K562 (cell line): ENCODE measurements at regions not wholly inside any gene's neighbourhood (a gene's known extent, or its start where the extent isn't known, plus 50 kb on each side); places are given as distances from the start of the nearest gene placed in this dataset.

Source experiments
- ATAC-seq: fragments of 200-7000 bp; cut with Tn5 transposase; 3 replicates; pipeline ENCODE4 v1.9.1; 2020; ENCODE audit warnings: moderate library complexity
- BruUV-seq: library from RNA; stranded (reverse); fragments of 400-500 nt; replicated peaks from 2 replicates; lab custom pipeline; 2021; lab: Mats Ljungman, UMichigan
- CTCF ChIA-PET: fragments of 300-600 bp; formaldehyde crosslinking; extraction: SDS; loops from one replicate; lab custom pipeline; 2021; ENCODE audit warnings: low intra/inter-chr PET ratio; lab: Yijun Ruan, JAX
- POLR2A ChIA-PET: fragments of 300-600, 350-650 bp; sonication (Branson Sonifier 250); formaldehyde crosslinking; extraction: SDS; loops from one replicate; lab custom pipeline; 2021; ENCODE audit warnings: antibody characterized with exemption, inconsistent platforms; lab: Yijun Ruan, JAX
- DNase-seq, 4 experiments: peaks; one replicate each; pipeline versions ENCODE4 v3.0.0 to v3.0.0-alpha.2; 2011 to 2018; ENCODE audit warnings: low spot score in 3 of 4, mixed read lengths in 3 of 4; ENCODE audit errors: extremely low read depth in 1 of 4
- FAIRE-seq: peaks from 2 replicates; lab custom pipeline; 2011; peaks lifted over from hg19 to GRCh38; lab: Jason Lieb, UNC
- H2AFZ ChIP-seq: 2 replicates; pipeline ENCODE4 v1.6.0; 2011; ENCODE audit warnings: low read depth, low read length, control low read depth, inconsistent platforms
- H3K27ac ChIP-seq: fragments of 200-600 bp; 3 replicates; pipeline ENCODE4 v1.8.0; 2011; ENCODE audit warnings: low read depth, mild to moderate bottlenecking, control low read depth, inconsistent platforms, low read length, moderate library complexity, mixed read lengths; ENCODE audit errors: extremely low read depth
- H3K27me3 ChIP-seq, 2 experiments: fragments of 300-600 bp in 1 of 2; 2 replicates in 1 of 2; 3 replicates in 1 of 2; pipeline versions ENCODE4 v1.6.0 to v1.8.0; 2011; ENCODE audit warnings: inconsistent platforms in 2 of 2, low read length in 2 of 2, mild to moderate bottlenecking in 1 of 2, mixed read lengths in 1 of 2, moderate library complexity in 1 of 2; ENCODE audit not compliant: control insufficient read depth in 2 of 2, insufficient read depth in 2 of 2
- H3K36me3 ChIP-seq: fragments of 300-600 bp; 3 replicates; pipeline ENCODE4 v1.8.0; 2011; ENCODE audit warnings: mild to moderate bottlenecking, low read length, inconsistent platforms; ENCODE audit not compliant: control insufficient read depth, insufficient read depth
- H3K4me1 ChIP-seq, 2 experiments: fragments of 200-600 bp in 1 of 2; replicated peaks in 1 of 2; 2 replicates in 1 of 2; 3 replicates in 1 of 2; pipeline versions ENCODE4 v1.5.1 to v1.8.0; 2011; ENCODE audit warnings: inconsistent platforms in 2 of 2, low read length in 2 of 2, mild to moderate bottlenecking in 1 of 2, mixed read lengths in 1 of 2, moderate library complexity in 1 of 2; ENCODE audit not compliant: control insufficient read depth in 2 of 2, insufficient read depth in 2 of 2
- H3K4me2 ChIP-seq: 2 replicates; pipeline ENCODE4 v1.6.1; 2011; ENCODE audit warnings: low read length, control low read depth, inconsistent platforms, mixed read lengths; ENCODE audit not compliant: insufficient read depth
- H3K4me3 ChIP-seq: fragments of 200-600 bp; sonication (generic), shearing (Covaris generic); 2 replicates; pipeline ENCODE4 v1.5.1; 2016; ENCODE audit warnings: control low read depth, inconsistent platforms
- H3K79me2 ChIP-seq: fragments of 200-600 bp; 3 replicates; pipeline ENCODE4 v1.8.0; 2011; ENCODE audit warnings: low read length, inconsistent platforms; ENCODE audit not compliant: control insufficient read depth, insufficient read depth
- H3K9ac ChIP-seq, 2 experiments: 2 replicates each; pipeline versions ENCODE4 v1.6.0 to v1.6.1; 2011; ENCODE audit warnings: low read depth in 2 of 2, low read length in 2 of 2, control low read depth in 1 of 2, inconsistent platforms in 1 of 2, mild to moderate bottlenecking in 1 of 2, mixed read lengths in 1 of 2; ENCODE audit not compliant: insufficient read depth in 1 of 2
- H3K9me1 ChIP-seq: one replicate; pipeline ENCODE4 v1.6.0; 2011; ENCODE audit warnings: inconsistent platforms, mild to moderate bottlenecking, low read length, moderate library complexity; ENCODE audit not compliant: control insufficient read depth, insufficient read depth
- H3K9me3 ChIP-seq: replicated peaks from 2 replicates; pipeline ENCODE4 v1.5.1; 2011; ENCODE audit warnings: low read depth, low read length, inconsistent platforms; ENCODE audit not compliant: control insufficient read depth, insufficient read depth
- H4K20me1 ChIP-seq: replicated peaks from 2 replicates; pipeline ENCODE4 v1.6.1; 2011; ENCODE audit warnings: low read length, inconsistent platforms, mixed read lengths; ENCODE audit not compliant: control insufficient read depth, insufficient read depth
- ELK1 ChIP-seq: sonication (generic); formaldehyde crosslinking; IDR thresholded peaks from 2 replicates; pipeline ENCODE4 v1.8.1; 2022; ENCODE audit warnings: missing genetic modification reagents
- FOXK1 ChIP-seq: sonication (generic); formaldehyde crosslinking; IDR thresholded peaks from 2 replicates; pipeline ENCODE4 v1.8.0; 2022; ENCODE audit warnings: missing genetic modification reagents, mild to moderate bottlenecking, borderline replicate concordance
- HMGN3 ChIP-seq: IDR thresholded peaks from 2 replicates; pipeline ENCODE4 v1.6.1; 2011; ENCODE audit warnings: borderline replicate concordance, low read depth, mild to moderate bottlenecking, mixed read lengths, low read length; ENCODE audit not compliant: insufficient read length; ENCODE audit errors: extremely low read depth
- HNRNPH1 ChIP-seq: fragments of 200-400 bp; formaldehyde crosslinking; optimal IDR thresholded peaks from 2 replicates; pipeline ENCODE3; 2017; ENCODE audit warnings: low read depth, mild to moderate bottlenecking, low read length, moderate library complexity
- KAT2B ChIP-seq: IDR thresholded peaks from one replicate; pipeline ENCODE4 v1.6.1; 2012; ENCODE audit warnings: low read depth, mild to moderate bottlenecking, control low read depth, inconsistent platforms, low read length, moderate library complexity
- SLC30A9 ChIP-seq: fragments of 250-450 bp; sonication (Bioruptor Pico); IDR thresholded peaks from 2 replicates; pipeline ENCODE4 v1.8.0; 2022; ENCODE audit warnings: mild to moderate bottlenecking, moderate library complexity
- STAG1 ChIP-seq: sonication (generic); formaldehyde crosslinking; IDR thresholded peaks from 2 replicates; pipeline ENCODE4 v1.5.0; 2020; ENCODE audit warnings: missing genetic modification reagents, borderline replicate concordance
- TCF3 ChIP-seq: sonication (generic); formaldehyde crosslinking; IDR thresholded peaks from 2 replicates; pipeline ENCODE4 v1.4.0; 2020; ENCODE audit warnings: mild to moderate bottlenecking, missing genetic modification reagents
- ZFP91 ChIP-seq: sonication (generic); formaldehyde crosslinking; IDR thresholded peaks from 2 replicates; pipeline ENCODE4 v1.8.0; 2022; ENCODE audit warnings: mild to moderate bottlenecking, missing genetic modification reagents
- ZNF764 ChIP-seq: fragments of 250-450 bp; sonication (Bioruptor Pico); IDR thresholded peaks from 2 replicates; pipeline ENCODE4 v1.4.0; 2020; ENCODE audit warnings: low read depth, mild to moderate bottlenecking, moderate library complexity
- WGBS: fragments of 100-300 bp; shearing (Covaris generic); methylation state at CpG from one replicate; pipeline ENCODE4 v1.1.6; 2016; ENCODE audit warnings: low coverage, mixed read lengths; ENCODE audit not compliant: insufficient coverage; ENCODE audit errors: missing lambda C conversion rate; 5-methylcytosine and 5-hydroxymethylcytosine counted together
- in situ Hi-C: fragments of 300-500 bp; cut with MboI; formaldehyde crosslinking; loops from 4 replicates; pipeline ENCODE4 v1.15.0; 2018; ENCODE audit warnings: inconsistent platforms, mixed read lengths
- intact Hi-C: fragments of 100-400 bp; cut with micrococcal nuclease; formaldehyde crosslinking; loops from 2 replicates; pipeline ENCODE4 v1.14.2; 2022

DNA sequence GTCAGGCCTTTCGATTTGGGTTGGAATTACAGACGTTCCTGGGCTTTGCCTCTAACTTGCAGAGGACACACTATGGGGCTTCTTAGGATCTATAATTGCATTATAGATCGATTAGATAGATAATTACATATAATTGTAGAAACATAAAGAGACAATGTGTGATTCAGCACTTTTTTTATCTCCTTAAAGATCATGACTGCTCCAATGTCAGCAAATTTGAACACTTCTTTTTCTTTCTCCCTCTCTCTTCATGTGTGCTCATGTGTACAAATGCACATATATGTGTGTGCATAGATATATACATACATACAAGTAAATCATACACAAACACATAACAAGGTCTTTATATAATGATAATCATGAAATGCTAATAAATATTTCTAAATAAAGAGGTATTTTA, 1261.2 kb upstream of the SLC39A10 start:
- ChIA-PET POLR2A (no interaction called here), CTCF (no interaction called here)
- Histone ChIP-seq H3K4me2 (no peak overlapping the region), H3K27me3 (no peaks in the 10 kb centered on the region), H3K9ac (no peak overlapping the region), H3K79me2 (no peaks in the 10 kb centered on the region), H3K4me1 (no peaks in the 10 kb centered on the region), H3K27ac (no peak overlapping the region), H3K9me1 (no peaks in the 10 kb centered on the region), H3K9me3 (no peaks in the 10 kb centered on the region), H3K4me3 (no peak overlapping the region), H2AFZ (no peak overlapping the region), H4K20me1 (no peaks in the 10 kb centered on the region), H3K36me3 (no peaks in the 10 kb centered on the region)
- in situ Hi-C loops (no loop called here), intact Hi-C loops (no loop called here)
- DNase-seq (no peak), FAIRE-seq (no peak), ATAC-seq (no peak)
- 0% methylated on average over 3 of the region's 3 CpGs for WGBS
- TF ChIP-seq TCF3 (no peak), ELK1 (CRISPR knock-in tag) (no peak), STAG1 (CRISPR knock-in tag) (no peak), KAT2B (no peak), SLC30A9 (no peak)
- BruUV-seq, result no TSS peak

DNA sequence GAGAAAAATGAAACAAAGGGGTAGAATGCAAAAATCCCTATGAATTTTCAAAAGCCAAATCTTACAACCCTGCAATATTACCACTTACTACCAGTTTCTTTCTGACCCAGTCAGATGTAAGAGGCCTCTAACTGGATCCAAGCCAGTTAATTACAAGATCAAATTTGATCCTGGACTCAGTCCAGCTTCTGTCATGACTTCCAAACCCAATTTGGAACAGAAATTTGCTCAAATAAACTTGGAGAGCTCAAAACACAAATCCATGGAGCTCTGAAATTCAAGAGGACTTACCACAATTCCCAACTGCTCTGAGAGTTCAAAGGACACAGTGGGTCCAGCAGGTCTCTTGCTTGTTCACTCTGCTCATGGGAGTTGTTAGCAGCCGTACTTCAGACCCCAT, 1271.7 kb upstream of the SLC39A10 start:
- ATAC-seq, result no peak
- Histone ChIP-seq H4K20me1 (no peaks in the 10 kb centered on the region), H3K9me1 (no peaks in the 10 kb centered on the region), H3K36me3 (no peaks in the 10 kb centered on the region), H3K27me3 (no peaks in the 10 kb centered on the region), H2AFZ (no peak overlapping the region), H3K4me2 (no peak overlapping the region), H3K27ac (no peak overlapping the region), H3K9ac (no peak overlapping the region), H3K79me2 (no peaks in the 10 kb centered on the region), H3K4me3 (no peak overlapping the region), H3K4me1 (no peaks in the 10 kb centered on the region), H3K9me3 (no peaks in the 10 kb centered on the region)
- no peak for FAIRE-seq
- in situ Hi-C loops (no loop called here), intact Hi-C loops (no loop called here)
- WGBS, result 9% methylated on average over 1 of the region's 1 CpG
- CTCF ChIA-PET, result no interaction called here
- POLR2A ChIA-PET, result no interaction called here
- no peak for DNase-seq
- TF ChIP-seq ZNF764 (no peak), HNRNPH1 (no peak), HMGN3 (no peak), ZFP91 (no peak), FOXK1 (no peak)
- BruUV-seq, result no TSS peak
